IPS-NIHi7 (cell line): ENCODE measurements at regions not wholly inside any gene's neighbourhood (a gene's known extent, or its start where the extent isn't known, plus 50 kb on each side); places are given as distances from the start of the nearest gene placed in this dataset.

Source experiments
- DNase-seq: peaks from one replicate; pipeline ENCODE4 v3.0.0; 2012; ENCODE audit warnings: mixed read lengths; ENCODE audit errors: extremely low spot score

DNA sequence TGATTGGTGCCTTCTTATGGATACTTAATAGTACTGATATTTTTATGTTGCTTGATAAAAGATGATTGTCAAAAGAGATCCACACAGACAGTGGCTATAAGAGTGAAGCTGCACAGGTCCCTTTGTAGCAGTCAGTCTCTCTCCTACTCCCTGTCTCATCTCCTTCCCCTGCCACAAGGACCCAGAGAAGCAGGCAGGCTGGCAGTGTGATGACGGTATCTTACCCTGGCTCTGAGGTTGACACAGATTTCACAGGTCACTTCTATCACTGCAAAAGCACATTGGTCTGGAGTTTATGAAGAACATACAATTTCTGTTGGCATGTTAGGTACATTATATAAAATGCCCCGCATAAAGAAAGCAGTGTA, 64.4 kb upstream of the AHR start:
- DNase-seq = no peak

DNA sequence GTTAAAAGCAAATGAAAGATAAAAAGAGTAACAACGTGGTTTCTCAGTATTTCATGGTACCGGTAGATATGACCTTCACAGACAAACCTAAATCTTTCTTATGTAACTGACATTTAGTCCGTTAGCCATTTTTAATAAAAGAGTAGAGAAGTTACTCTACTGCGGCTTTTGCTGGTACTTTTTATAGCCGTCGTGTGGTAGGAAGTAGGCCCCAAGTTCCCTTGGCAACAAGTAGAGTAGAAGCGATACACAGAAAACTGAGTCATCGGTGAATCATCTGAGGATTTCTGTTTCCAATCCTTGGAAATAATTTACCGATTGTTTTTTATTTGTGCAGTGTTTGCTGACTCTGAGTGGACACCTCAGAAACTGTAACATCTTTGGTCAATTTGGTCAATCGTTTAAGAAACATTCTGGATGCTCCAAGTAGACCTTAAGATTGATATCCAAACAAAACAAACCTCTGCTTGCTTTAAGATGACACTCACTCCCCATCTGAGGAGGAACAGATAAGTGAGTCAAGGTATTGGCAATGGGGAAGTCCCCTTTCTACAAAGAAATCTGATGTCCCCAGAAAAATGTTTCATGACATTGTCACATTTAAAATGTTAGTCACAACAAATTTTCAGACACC, 63.9 kb upstream of the AHR start:
- DNase-seq = no peak

DNA sequence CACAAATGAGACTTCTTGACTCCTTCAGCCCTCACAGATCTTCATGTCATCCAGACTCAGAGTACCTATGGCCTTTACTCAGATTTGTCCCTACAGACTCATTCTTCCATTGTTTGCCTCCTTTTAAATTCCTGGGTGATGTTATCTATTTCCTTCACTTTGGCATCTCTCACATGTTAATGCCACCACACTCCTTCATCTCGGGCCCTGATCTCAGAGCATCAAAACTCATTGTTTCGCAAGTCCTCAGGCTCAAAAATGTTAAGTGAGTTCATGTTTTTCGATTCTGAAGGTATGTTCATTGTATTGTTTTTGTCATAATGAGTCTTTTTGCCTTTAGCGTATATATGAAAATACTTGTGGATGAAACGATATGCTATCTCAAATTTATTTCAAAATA, 62.3 kb upstream of the AHR start:
- DNase-seq = no peak

DNA sequence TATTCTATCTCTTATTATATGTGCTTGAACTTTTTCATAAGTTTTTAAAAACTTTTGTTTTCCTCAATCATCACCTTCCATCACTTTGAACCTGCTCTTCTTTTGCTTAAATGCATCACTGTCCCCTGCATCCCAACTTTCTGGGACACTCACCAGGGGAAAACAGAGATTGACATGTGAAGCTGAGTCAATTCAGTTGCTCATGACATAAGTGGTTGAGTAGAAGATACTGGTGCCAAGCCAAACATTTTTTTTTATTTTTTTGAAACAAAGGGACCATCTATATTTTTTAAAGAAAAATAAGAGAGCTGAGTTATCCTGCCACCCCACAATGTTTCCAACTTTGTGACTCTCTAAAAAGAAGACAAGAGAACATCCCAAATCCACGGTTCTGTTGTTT, 61.8 kb upstream of the AHR start:
- no peak for DNase-seq

DNA sequence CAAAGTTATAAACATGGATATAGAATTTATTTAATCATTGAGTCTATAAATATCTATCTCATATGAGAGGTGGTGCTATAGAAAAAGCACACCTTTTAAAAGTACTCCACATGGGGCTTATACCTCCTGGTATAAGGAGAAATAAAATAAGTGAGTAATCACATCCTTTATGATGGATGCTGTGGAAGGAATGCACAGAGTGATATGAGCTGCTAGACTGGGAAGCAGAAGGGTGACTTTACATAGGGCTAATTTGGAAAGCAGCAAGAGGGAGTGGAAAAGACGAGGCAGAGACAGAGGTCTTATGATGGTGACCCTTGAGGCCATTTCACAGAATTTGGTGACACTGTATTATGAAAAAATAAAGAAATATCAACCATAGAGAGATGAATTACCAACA, 59.4 kb upstream of the AHR start:
- DNase-seq = no peak

DNA sequence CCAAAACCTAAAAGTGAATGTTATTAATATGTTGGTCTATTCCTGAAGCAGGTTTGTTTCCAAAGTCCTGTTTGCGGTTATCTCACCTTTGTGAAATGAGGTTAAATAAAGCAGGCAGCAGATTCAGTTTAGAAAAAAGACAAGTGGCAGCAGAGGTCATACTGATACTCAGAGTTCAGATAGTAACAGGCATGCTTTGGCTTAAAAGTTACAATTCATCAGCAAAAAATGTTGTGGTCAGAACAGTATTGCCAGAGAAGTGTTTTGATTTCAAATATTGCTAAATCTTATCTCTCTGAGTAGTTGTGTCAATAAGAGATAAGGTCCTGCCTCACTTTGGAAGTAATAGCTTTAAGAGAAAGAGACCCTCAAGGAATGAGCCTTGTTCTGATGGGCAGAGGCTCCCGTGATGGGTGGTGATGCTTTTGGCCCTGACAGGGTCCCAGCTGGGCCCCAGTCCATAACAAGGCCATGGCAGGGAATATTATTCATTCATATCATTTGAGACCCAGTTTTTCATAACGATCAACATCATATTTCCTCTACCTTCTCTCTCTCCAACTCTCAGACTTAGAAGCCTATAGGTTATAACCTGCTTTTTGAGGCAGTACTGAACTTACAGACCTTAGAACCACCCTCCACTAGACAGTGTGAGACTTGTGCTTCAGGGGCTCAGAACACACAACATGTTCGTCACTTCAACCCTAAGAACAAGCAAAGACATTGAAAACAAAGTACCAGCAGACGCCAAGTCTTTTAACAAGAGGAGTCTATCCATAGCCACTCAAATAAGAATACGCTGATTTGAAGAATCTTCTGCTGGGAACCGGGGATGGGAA, 58.5 kb upstream of the AHR start:
- no peak for DNase-seq

DNA sequence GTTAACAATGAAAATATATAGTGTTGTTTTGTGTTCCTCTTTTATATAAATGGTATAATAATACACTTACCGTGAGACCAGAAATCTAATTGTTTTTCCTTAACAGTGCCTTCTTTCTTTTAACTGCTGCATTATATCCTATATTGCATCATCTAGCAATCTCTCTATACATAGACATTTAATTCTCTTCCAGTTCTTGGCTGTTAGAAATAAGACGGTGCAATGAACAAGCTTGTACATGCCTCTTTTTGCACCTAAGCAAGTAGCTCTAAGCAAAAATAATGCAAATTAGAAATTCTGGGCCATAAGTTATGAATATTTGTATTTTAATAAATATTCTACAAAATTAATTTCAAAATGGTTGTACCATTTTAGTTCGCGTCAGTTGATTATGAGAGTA, 55.9 kb upstream of the AHR start:
- DNase-seq = no peak

DNA sequence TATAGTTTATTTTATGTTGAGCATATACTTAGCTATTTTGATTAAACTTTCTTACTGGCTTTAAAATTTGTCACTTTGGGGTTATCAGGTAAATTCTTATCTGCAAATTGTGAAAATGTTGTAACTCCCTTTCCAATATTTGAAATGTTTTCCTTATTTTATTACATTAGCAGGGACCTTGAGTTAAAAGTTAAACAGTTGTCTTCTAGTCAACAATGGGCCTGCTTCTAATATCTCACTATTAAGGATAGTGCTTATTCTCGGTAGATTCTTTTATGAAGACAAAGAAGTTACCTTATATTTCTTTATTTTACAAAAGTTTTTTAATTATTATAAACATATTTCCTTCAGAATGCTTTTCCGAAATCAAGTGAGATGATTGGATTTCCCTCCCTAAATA, 53.7 kb upstream of the AHR start:
- DNase-seq = no peak

DNA sequence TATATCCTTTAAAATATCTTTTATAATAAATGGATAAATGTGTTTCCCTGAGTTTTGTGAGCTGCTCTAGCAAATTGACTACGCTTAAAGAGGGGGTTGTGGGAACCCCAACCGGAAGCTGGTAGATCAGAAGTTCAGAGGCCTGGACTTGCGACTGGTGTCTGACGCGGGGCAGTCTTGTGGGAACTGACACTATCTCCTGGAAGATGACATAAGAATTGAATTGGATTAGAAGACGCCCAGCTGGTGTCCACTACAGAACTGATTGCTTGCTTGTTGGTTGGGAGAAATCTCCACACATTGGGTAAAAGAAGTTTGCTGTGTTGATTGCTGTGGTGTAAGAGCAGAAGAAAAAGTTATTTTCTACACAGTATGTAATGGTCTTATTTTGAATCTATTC, 51.1 kb upstream of the AHR start:
- DNase-seq = no peak

DNA sequence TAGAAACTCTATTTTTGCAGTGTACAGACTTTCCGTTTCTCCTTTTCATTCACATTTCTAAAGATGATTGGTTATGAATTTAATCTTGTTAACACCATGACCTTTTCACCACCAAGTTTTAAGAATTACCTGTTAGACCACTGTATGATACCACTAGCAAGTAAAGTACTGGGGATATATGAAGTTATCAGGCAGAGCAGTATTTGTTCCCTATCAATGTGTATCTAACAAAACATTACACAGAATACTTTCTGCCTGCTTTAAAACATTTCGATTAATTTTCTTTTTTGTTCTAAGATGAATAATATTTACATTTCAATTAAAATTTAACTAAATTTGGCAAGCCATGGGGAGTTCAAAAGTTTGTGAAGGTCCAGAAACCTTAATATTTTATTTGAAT, 49.9 kb upstream of the AHR start:
- no peak for DNase-seq
